ENCODE measurements at regions not wholly inside any gene's neighbourhood (a gene's known extent, or its start where the extent isn't known, plus 50 kb on each side); places are given as distances from the start of the nearest gene placed in this dataset.
A peak's percentile ranks its signal among the peaks of the same experiment; 100 is the strongest.

DNA sequence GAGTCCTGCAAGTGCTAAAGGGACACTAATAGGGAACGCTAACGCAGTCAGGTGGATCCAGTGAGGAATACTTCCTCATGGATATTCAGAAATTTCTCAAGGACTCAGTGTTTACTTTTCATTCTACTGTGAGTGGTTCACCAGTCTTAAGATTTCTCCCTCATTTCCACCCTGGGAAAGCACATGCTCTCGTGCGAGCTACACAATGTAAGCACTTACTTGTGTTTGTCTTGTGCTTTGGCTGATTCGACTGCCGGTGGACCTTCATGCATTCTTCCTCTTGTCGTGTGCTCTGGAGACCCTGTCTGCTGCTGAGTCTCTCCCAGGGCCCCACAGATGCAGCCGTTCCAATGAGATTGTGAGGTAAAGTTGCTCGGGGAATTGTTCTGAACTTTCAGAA is 180.1 kb downstream of the NUFIP1 start:
- no peak overlapping the region for H3K4me3 ChIP-seq (replicated peaks in 1 of 3; ENCODE audit: insufficient read depth in 1 of 3, low read depth in 1 of 3, low read length in 3 of 3)
- intact Hi-C loops (cut with micrococcal nuclease) = no loop called here
- TF ChIP-seq POLR2A (IDR thresholded peaks at IDR 0.05; ENCODE audit: low read depth, low read length) = no peak
- TF ChIP-seq JUN (IDR thresholded peaks at IDR 0.05; ENCODE audit: borderline replicate concordance, insufficient read depth, insufficient read length, low read depth) = no peak
- TF ChIP-seq FOS (IDR thresholded peaks at IDR 0.05; ENCODE audit: borderline replicate concordance, insufficient read depth, low read length) = no peak
- TF ChIP-seq MYC (IDR thresholded peaks at IDR 0.05; ENCODE audit: low read depth, low read length) = no peak
- no peak for TF ChIP-seq GATA2 (IDR thresholded peaks at IDR 0.05; ENCODE audit: insufficient read depth, insufficient read length, low read depth, low read length)
- TF ChIP-seq, protein P1, sequence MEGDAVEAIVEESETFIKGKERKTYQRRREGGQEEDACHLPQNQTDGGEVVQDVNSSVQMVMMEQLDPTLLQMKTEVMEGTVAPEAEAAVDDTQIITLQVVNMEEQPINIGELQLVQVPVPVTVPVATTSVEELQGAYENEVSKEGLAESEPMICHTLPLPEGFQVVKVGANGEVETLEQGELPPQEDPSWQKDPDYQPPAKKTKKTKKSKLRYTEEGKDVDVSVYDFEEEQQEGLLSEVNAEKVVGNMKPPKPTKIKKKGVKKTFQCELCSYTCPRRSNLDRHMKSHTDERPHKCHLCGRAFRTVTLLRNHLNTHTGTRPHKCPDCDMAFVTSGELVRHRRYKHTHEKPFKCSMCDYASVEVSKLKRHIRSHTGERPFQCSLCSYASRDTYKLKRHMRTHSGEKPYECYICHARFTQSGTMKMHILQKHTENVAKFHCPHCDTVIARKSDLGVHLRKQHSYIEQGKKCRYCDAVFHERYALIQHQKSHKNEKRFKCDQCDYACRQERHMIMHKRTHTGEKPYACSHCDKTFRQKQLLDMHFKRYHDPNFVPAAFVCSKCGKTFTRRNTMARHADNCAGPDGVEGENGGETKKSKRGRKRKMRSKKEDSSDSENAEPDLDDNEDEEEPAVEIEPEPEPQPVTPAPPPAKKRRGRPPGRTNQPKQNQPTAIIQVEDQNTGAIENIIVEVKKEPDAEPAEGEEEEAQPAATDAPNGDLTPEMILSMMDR (IDR thresholded peaks at IDR 0.05; ENCODE audit: extremely low read depth in 1 of 2, insufficient read depth in 1 of 2, low read depth in 1 of 2, low read length in 2 of 2) = no peak
- TF ChIP-seq MAX (IDR thresholded peaks at IDR 0.05; ENCODE audit: insufficient read depth, insufficient read length) = no peak
- no peak for TF ChIP-seq EZH2 (IDR thresholded peaks at IDR 0.05; ENCODE audit: borderline replicate concordance, low read depth, low read length, severe bottlenecking)
- no peak for TF ChIP-seq POLR2AphosphoS5 (IDR thresholded peaks at IDR 0.05; ENCODE audit: insufficient read depth, low read depth, low read length)
- ChIA-PET POLR2A (no interaction called here), CTCF (interaction anchor here (0.9 kb wide), 1 partner anchor 11 kb away, joined by 3 read pairs; no protein-coding TSS in a partner anchor)
- no peaks in the 10 kb centered on the region for H3K79me2 ChIP-seq (ENCODE audit: control insufficient read depth, insufficient read depth, low read length)
- H3K9ac ChIP-seq (replicated peaks; ENCODE audit: extremely low read depth, insufficient read depth, low read length) = no peak overlapping the region
- peaks cover 6% of the 10 kb centered on the region for H3K4me1 ChIP-seq (ENCODE audit: control insufficient read depth, extremely low read depth, insufficient read depth, low read length)
- DNase-seq (ENCODE audit: low read depth, low spot score) (no peak), FAIRE-seq (peak; percentile 31)
- no peaks in the 10 kb centered on the region for H3K27me3 ChIP-seq (ENCODE audit: control insufficient read depth in 2 of 2, insufficient read depth in 2 of 2, low read length in 2 of 2)
- H3K27ac ChIP-seq (ENCODE audit: insufficient read depth, low read depth, low read length) = no peak overlapping the region
- no peaks in the 10 kb centered on the region for H3K9me1 ChIP-seq (replicated peaks; ENCODE audit: control insufficient read depth, extremely low read depth, insufficient read depth, low read length)
- H3K9me3 ChIP-seq (replicated peaks; ENCODE audit: control insufficient read depth, insufficient read depth, low read length) = no peaks in the 10 kb centered on the region
- no TSS peak for BruUV-seq (replicated peaks)
- H4K20me1 ChIP-seq (replicated peaks; ENCODE audit: control insufficient read depth, extremely low read depth, insufficient read depth, low read length) = no peaks in the 10 kb centered on the region
- no peak overlapping the region for H2AFZ ChIP-seq (ENCODE audit: low read depth, low read length)
- no peak overlapping the region for H3K4me2 ChIP-seq (ENCODE audit: insufficient read depth, low read length)
- no peaks in the 10 kb centered on the region for H3K36me3 ChIP-seq (ENCODE audit: control insufficient read depth in 2 of 2, extremely low read depth in 1 of 2, insufficient read depth in 2 of 2, low read length in 2 of 2)
- dilution Hi-C loops (cut with MboI; ENCODE audit: extremely low pct_ligation_motif_present, low sequenced_read_pairs) = no loop called here
